Neural cell (in vitro differentiated cells): ENCODE measurements at regions not wholly inside any gene's neighbourhood (a gene's known extent, or its start where the extent isn't known, plus 50 kb on each side); places are given as distances from the start of the nearest gene placed in this dataset.

ENCODE experiments used
- EP300 ChIP-seq: fragments of 450-650 bp; conservative IDR thresholded peaks from 2 replicates; pipeline ENCODE4 v1.6.1; 2014; ENCODE audit warnings: antibody characterized with exemption, mild to moderate bottlenecking, moderate library complexity; ENCODE audit not compliant: poor library complexity, severe bottlenecking
- EZH2 ChIP-seq: fragments of 200-600, 300-800 bp; shearing (Covaris generic), sonication (generic); IDR thresholded peaks from 2 replicates; pipeline ENCODE4 v1.6.1; 2014; ENCODE audit warnings: antibody characterized with exemption, low read length, borderline replicate concordance, mild to moderate bottlenecking; ENCODE audit not compliant: insufficient read depth, poor library complexity, severe bottlenecking
- TAF1 ChIP-seq: IDR thresholded peaks from 2 replicates; pipeline ENCODE4 v1.6.1; 2012; ENCODE audit warnings: low read depth
- TF ChIP-seq, protein P1 (sequence below): fragments of 450-650 bp; IDR thresholded peaks from 2 replicates; pipeline ENCODE4 v1.5.1; 2014; ENCODE audit warnings: antibody characterized with exemption, mild to moderate bottlenecking, moderate library complexity; ENCODE audit not compliant: poor library complexity, severe bottlenecking
- TF ChIP-seq, protein P2 (sequence below): IDR thresholded peaks from 2 replicates; pipeline ENCODE4 v1.6.1; 2012; ENCODE audit warnings: borderline replicate concordance

DNA sequence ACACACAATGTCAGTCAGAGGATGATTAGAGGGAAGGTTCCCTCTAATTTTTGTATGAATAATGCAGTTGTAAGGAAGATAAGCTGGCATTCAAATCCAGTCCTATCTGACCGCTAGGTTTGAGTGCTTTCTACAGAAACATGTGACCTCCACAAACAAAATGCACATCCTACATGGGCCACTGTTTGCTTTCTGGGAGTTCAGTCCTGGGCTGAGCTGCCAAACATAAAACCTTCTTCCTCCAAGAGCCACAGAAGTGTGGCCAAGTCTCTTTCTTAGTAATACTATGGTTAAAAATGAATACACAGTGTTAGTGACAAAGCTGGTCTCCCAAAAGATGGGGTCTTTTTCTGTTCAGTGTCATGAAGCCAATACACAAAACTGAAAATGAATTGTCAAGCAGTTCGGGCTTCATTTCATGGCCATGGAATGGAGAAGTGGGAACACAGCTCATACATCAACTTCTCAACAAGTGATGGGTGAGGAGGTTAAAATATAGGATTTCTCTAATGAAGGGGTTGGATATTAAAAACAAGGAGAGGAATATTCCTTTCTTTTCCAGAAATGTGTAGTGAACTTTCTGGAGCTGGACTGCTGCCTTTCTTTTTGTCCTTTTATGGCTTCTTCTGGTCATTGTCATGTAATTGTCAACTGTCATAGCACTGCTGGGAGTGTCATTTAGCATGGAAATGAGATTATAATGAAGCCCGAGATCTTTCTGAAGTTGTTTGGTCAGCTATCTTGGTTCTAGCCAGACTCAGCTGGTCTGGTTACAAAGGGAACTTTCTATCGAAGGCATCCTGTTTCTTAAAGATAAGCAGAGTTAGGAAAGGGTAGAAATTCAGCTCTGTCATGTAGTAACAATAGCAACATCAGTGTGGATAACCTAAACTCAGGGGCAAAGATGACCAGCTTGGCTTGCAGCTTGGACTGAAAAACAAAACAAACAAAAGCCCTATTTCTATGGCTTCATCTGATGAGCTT lies 135.1 kb downstream of the CHD1L start:
- TF ChIP-seq, protein P1, sequence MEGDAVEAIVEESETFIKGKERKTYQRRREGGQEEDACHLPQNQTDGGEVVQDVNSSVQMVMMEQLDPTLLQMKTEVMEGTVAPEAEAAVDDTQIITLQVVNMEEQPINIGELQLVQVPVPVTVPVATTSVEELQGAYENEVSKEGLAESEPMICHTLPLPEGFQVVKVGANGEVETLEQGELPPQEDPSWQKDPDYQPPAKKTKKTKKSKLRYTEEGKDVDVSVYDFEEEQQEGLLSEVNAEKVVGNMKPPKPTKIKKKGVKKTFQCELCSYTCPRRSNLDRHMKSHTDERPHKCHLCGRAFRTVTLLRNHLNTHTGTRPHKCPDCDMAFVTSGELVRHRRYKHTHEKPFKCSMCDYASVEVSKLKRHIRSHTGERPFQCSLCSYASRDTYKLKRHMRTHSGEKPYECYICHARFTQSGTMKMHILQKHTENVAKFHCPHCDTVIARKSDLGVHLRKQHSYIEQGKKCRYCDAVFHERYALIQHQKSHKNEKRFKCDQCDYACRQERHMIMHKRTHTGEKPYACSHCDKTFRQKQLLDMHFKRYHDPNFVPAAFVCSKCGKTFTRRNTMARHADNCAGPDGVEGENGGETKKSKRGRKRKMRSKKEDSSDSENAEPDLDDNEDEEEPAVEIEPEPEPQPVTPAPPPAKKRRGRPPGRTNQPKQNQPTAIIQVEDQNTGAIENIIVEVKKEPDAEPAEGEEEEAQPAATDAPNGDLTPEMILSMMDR: no peak
- TF ChIP-seq EP300 (no peak), EZH2 (no peak), TAF1 (no peak)
- TF ChIP-seq, protein P2, sequence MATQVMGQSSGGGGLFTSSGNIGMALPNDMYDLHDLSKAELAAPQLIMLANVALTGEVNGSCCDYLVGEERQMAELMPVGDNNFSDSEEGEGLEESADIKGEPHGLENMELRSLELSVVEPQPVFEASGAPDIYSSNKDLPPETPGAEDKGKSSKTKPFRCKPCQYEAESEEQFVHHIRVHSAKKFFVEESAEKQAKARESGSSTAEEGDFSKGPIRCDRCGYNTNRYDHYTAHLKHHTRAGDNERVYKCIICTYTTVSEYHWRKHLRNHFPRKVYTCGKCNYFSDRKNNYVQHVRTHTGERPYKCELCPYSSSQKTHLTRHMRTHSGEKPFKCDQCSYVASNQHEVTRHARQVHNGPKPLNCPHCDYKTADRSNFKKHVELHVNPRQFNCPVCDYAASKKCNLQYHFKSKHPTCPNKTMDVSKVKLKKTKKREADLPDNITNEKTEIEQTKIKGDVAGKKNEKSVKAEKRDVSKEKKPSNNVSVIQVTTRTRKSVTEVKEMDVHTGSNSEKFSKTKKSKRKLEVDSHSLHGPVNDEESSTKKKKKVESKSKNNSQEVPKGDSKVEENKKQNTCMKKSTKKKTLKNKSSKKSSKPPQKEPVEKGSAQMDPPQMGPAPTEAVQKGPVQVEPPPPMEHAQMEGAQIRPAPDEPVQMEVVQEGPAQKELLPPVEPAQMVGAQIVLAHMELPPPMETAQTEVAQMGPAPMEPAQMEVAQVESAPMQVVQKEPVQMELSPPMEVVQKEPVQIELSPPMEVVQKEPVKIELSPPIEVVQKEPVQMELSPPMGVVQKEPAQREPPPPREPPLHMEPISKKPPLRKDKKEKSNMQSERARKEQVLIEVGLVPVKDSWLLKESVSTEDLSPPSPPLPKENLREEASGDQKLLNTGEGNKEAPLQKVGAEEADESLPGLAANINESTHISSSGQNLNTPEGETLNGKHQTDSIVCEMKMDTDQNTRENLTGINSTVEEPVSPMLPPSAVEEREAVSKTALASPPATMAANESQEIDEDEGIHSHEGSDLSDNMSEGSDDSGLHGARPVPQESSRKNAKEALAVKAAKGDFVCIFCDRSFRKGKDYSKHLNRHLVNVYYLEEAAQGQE: no peak
